Aorta (tissue), 5 donors: ENCODE measurements at regions not wholly inside any gene's neighbourhood (a gene's known extent, or its start where the extent isn't known, plus 50 kb on each side); places are given as distances from the start of the nearest gene placed in this dataset.
"Not testable (repeated sequence)": the region's sequence is repeated elsewhere in the genome, so short reads cannot be mapped to it uniquely, and the experiment has no call there.

Experiments
- ATAC-seq: fragments of 200-7000 bp; cut with Tn5 transposase; one replicate; pipeline ENCODE4 v1.9.1; 2022; ENCODE audit warnings: moderate library complexity; ENCODE audit not compliant: low FRiP score
- DNase-seq, 2 donors: peaks; one replicate each; pipeline ENCODE4 v3.0.0-alpha.2; 2020
- H3K27ac ChIP-seq, 2 donors: one replicate each; pipeline ENCODE4 v1.5.1; 2013; ENCODE audit warnings: low read length in 2 of 2, mild to moderate bottlenecking in 2 of 2, moderate library complexity in 2 of 2, control low read depth in 1 of 2, inconsistent platforms in 1 of 2, low read depth in 1 of 2
- H3K27me3 ChIP-seq, 2 donors: one replicate each; pipeline ENCODE4 v1.6.1; 2013; ENCODE audit warnings: control low read depth in 1 of 2, low read length in 1 of 2, mild to moderate bottlenecking in 1 of 2, moderate library complexity in 1 of 2; ENCODE audit not compliant: insufficient read depth in 2 of 2, control insufficient read depth in 1 of 2
- H3K36me3 ChIP-seq, 2 donors: one replicate each; pipeline ENCODE4 v1.6.1; 2013; ENCODE audit warnings: control low read depth in 1 of 2, low read length in 1 of 2, mild to moderate bottlenecking in 1 of 2; ENCODE audit not compliant: insufficient read depth in 2 of 2, control insufficient read depth in 1 of 2
- H3K4me1 ChIP-seq, 2 donors: one replicate each; pipeline ENCODE4 v1.6.1; 2013; ENCODE audit warnings: low read length in 2 of 2, control low read depth in 1 of 2, mild to moderate bottlenecking in 1 of 2, moderate library complexity in 1 of 2; ENCODE audit not compliant: insufficient read depth in 2 of 2, control insufficient read depth in 1 of 2
- H3K4me3 ChIP-seq, 2 donors: one replicate each; pipeline ENCODE4 v1.5.1; 2013; ENCODE audit warnings: low read length in 2 of 2, control low read depth in 1 of 2, mild to moderate bottlenecking in 1 of 2
- H3K9me3 ChIP-seq: one replicate; pipeline ENCODE4 v1.6.1; 2013; ENCODE audit warnings: mild to moderate bottlenecking, low read length; ENCODE audit not compliant: control insufficient read depth
- WGBS, 2 donors: extraction: QIAGEN DNeasy Blood & Tissue Kit; methylation state at CpG; one replicate each; pipeline ENCODE4 v1.1.7; 2013; 5-methylcytosine and 5-hydroxymethylcytosine counted together
- intact Hi-C, 2 donors: fragments of 100-400 bp; cut with DNase I; formaldehyde crosslinking; loops; one replicate each; pipeline versions ENCODE4 v1.14.2 to v1.15.0; 2022
- donor health status: healthy with polysubstance abuse.
- donor health status: Bipolar disorder and iron deficiency.
- donor health status: DM: no; HTN: no; CAD: no.
- donor health status: DM: no; HTN: no; CAD: no.
- donor health status: DM: yes; HTN: yes; CAD: no.

- Histone ChIP-seq H3K9me3 (no peaks in the 10 kb centered on the region), H3K27ac (no peak overlapping the region), H3K36me3 (no peaks in the 10 kb centered on the region), H3K4me1 (no peaks in the 10 kb centered on the region), H3K27me3 (no peaks in the 10 kb centered on the region), H3K4me3 (no peak overlapping the region)
- intact Hi-C loops: no loop called here
- ATAC-seq (no peak), DNase-seq (no peak)
- WGBS, 2 donors: 70 to 79% methylated on average over 6 of the region's 6 CpGs
Observed at GRCh38 chr10:37566332-37566731, 291.1 kb downstream of the ZNF248 start.

GRCh38 chr10:37563715-37564108, 293.7 kb downstream of the ZNF248 start:
- Histone ChIP-seq H3K27me3 (no peaks in the 10 kb centered on the region), H3K4me1 (no peaks in the 10 kb centered on the region), H3K9me3 (no peaks in the 10 kb centered on the region), H3K27ac (no peak overlapping the region), H3K36me3 (no peaks in the 10 kb centered on the region), H3K4me3 (no peak overlapping the region)
- intact Hi-C loops: no loop called here
- DNase-seq (no peak), ATAC-seq (no peak)
- WGBS, 2 donors: 68 to 79% methylated on average over 3 of the region's 3 CpGs

- no peak overlapping the region for H3K27ac ChIP-seq
- DNase-seq (no peak), ATAC-seq (no peak)
- 62 to 73% methylated on average over 1 of the region's 1 CpG for WGBS, 2 donors
- no peak overlapping the region for H3K4me3 ChIP-seq
- H3K27me3 ChIP-seq: no peaks in the 10 kb centered on the region
- intact Hi-C loops: no loop called here
- no peaks in the 10 kb centered on the region for H3K4me1 ChIP-seq
- H3K9me3 ChIP-seq: no peaks in the 10 kb centered on the region
- no peaks in the 10 kb centered on the region for H3K36me3 ChIP-seq
Observed at GRCh38 chr10:37563107-37563714, 294.2 kb downstream of the ZNF248 start.

- Histone ChIP-seq H3K4me1 (no peaks in the 10 kb centered on the region), H3K4me3 (no peak overlapping the region), H3K27me3 (no peaks in the 10 kb centered on the region), H3K27ac (no peak overlapping the region), H3K9me3 (peaks cover 1% of the 10 kb centered on the region), H3K36me3 (no peaks in the 10 kb centered on the region)
- ATAC-seq (peak; percentile 19), DNase-seq (no peak)
- intact Hi-C loops: no loop called here
- 70 to 87% methylated on average over 1 of the region's 1 CpG for WGBS, 2 donors
Observed at GRCh38 chr10:37552881-37553280, 304.5 kb downstream of the ZNF248 start.

- H3K9me3 ChIP-seq: no peaks in the 10 kb centered on the region
- ATAC-seq: no peak
- intact Hi-C loops: no loop called here
- H3K27ac ChIP-seq: no peak overlapping the region
- no peak overlapping the region for H3K4me3 ChIP-seq
- DNase-seq: no peak
- H3K36me3 ChIP-seq: no peaks in the 10 kb centered on the region
- no peaks in the 10 kb centered on the region for H3K4me1 ChIP-seq
- whole genome bisulfite sequencing, 2 donors: 90 to 94% methylated on average over 1 of the region's 1 CpG
- no peaks in the 10 kb centered on the region for H3K27me3 ChIP-seq
Observed at GRCh38 chr10:37549054-37549453, 308.4 kb downstream of the ZNF248 start.

GRCh38 chr10:37535459-37536246, 321.8 kb downstream of the ZNF248 start:
- Histone ChIP-seq H3K36me3 (no peaks in the 10 kb centered on the region), H3K27ac (no peak overlapping the region), H3K4me1 (no peaks in the 10 kb centered on the region), H3K27me3 (no peaks in the 10 kb centered on the region), H3K9me3 (no peaks in the 10 kb centered on the region), H3K4me3 (no peak overlapping the region)
- peak; percentile 36 for ATAC-seq
- DNase-seq: no peak
- intact Hi-C loops: no loop called here
- WGBS, 2 donors: 34 to 42% methylated on average over 3 of the region's 3 CpGs

- no peaks in the 10 kb centered on the region for H3K27me3 ChIP-seq
Observed at GRCh38 chr10:37534166-37534565, 323.2 kb downstream of the ZNF248 start.

GRCh38 chr10:37525410-37525809, 332.0 kb downstream of the ZNF248 start:
- intact Hi-C loops, H3K4me3 ChIP-seq, H3K9me3 ChIP-seq, H3K36me3 ChIP-seq, ATAC-seq, H3K27me3 ChIP-seq, DNase-seq, H3K27ac ChIP-seq, H3K4me1 ChIP-seq: not testable (repeated sequence)
- WGBS, 2 donors: 26 to 32% methylated on average over 2 of the region's 2 CpGs

More at GRCh38 chr10:37534166-37534565, 323.2 kb downstream of the ZNF248 start:
- H3K4me3 ChIP-seq: no peak overlapping the region
- H3K4me1 ChIP-seq: no peaks in the 10 kb centered on the region
- H3K36me3 ChIP-seq: no peaks in the 10 kb centered on the region
- intact Hi-C loops: no loop called here
- H3K9me3 ChIP-seq: no peaks in the 10 kb centered on the region
- ATAC-seq (no peak), DNase-seq (no peak)
- no peak overlapping the region for H3K27ac ChIP-seq
- 86% methylated on average over 3 of the region's 3 CpGs for whole genome bisulfite sequencing, 2 donors

GRCh38 chr10:37520488-37520887, 336.9 kb downstream of the ZNF248 start:
- Histone ChIP-seq H3K27me3 (no peaks in the 10 kb centered on the region), H3K36me3 (no peaks in the 10 kb centered on the region), H3K4me3 (no peak overlapping the region), H3K4me1 (no peaks in the 10 kb centered on the region), H3K27ac (no peak overlapping the region), H3K9me3 (no peaks in the 10 kb centered on the region)
- no peak for ATAC-seq
- 56 to 58% methylated on average over 2 of the region's 2 CpGs for WGBS, 2 donors
- no peak for DNase-seq
- intact Hi-C loops: loop anchor here in 1 of 2 donors (5.0 kb wide), 1 partner anchor 232 kb away; no protein-coding TSS in a partner anchor
